ENCODE measurements at regions not wholly inside any gene's neighbourhood (a gene's known extent, or its start where the extent isn't known, plus 50 kb on each side); places are given as distances from the start of the nearest gene placed in this dataset.

DNA sequence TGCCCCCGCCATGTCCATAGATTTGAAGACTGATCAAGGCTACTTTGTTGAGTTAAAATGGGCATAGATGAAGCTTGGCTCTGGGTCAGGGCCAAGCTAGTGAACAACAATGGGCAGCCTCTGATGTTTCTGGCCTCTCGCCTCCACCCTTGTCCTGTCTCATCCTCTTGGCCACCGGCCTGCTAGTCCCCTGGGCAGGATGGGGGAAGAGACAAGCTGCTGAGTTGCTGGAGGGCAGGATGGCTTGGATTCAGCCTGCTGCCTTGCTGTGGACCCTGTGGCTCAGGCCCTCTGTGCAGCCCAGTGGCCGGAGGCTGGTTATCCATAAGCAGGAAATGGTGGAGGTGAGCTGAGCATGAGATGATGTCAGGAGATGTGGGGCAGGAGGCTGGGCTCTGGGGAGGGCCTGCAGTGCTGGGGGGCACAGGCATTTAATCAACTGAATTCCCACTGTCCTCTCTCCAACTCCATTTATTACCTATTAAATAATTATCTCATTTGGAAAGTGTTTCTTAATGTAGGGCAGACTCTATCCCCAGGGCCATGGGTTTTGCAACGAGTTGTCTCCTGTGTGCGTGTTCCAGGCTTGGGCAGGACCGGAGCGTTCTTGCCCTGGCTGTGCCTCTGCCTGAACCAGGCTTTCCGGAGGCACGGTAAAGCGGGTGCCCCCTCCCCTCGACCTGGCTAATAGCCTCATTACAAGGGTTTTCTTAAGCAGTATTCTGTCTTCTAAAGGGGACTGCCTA lies 122.9 kb downstream of the GLI2 start:
- no peaks in the 10 kb centered on the region for H3K4me1 ChIP-seq
- no peak for DNase-seq
- 65 to 74% (median 67%) methylated on average over 12 of the region's 12 CpGs for WGBS, 3 donors
- no peaks in the 10 kb centered on the region for H3K27me3 ChIP-seq (ENCODE audit: insufficient read depth in 3 of 3, low read length in 2 of 3)
- no peaks in the 10 kb centered on the region for H3K9me3 ChIP-seq
- intact Hi-C loops (cut with DNase I) = loop anchor here in 1 of 2 donors (10.0 kb wide), 1 partner anchor 206 kb away; no protein-coding TSS in a partner anchor
- no peak overlapping the region for H3K27ac ChIP-seq
- no peaks in the 10 kb centered on the region for H3K36me3 ChIP-seq (ENCODE audit: insufficient read depth in 1 of 2, low read depth in 1 of 2)
- TF ChIP-seq, protein P1, sequence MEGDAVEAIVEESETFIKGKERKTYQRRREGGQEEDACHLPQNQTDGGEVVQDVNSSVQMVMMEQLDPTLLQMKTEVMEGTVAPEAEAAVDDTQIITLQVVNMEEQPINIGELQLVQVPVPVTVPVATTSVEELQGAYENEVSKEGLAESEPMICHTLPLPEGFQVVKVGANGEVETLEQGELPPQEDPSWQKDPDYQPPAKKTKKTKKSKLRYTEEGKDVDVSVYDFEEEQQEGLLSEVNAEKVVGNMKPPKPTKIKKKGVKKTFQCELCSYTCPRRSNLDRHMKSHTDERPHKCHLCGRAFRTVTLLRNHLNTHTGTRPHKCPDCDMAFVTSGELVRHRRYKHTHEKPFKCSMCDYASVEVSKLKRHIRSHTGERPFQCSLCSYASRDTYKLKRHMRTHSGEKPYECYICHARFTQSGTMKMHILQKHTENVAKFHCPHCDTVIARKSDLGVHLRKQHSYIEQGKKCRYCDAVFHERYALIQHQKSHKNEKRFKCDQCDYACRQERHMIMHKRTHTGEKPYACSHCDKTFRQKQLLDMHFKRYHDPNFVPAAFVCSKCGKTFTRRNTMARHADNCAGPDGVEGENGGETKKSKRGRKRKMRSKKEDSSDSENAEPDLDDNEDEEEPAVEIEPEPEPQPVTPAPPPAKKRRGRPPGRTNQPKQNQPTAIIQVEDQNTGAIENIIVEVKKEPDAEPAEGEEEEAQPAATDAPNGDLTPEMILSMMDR (IDR thresholded peaks at IDR 0.05) = no peak
- no peak for ATAC-seq
- H3K4me3 ChIP-seq = no peak overlapping the region

DNA sequence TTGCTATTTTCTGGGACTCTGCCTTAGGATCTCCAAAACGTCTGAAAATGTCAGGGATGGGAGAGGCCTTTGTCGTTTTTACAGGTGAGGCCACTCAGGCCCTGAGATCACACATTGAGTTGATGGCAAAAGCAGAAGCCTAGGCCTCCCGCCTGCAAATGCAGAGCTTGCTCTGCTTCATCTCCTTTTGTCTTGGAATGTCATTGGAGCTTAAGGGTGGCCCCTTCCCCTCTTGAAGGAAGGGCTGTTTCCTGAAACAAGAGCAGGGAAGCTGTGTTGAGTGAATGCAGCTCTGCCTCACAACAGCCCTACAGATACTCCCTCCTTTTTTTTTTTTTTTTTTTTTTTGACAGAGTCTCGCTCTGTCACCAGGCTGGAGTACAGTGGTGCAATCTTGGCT lies 123.5 kb downstream of the GLI2 start:
- DNase-seq (no peak), ATAC-seq (no peak)
- no peaks in the 10 kb centered on the region for H3K27me3 ChIP-seq (ENCODE audit: insufficient read depth in 3 of 3, low read length in 2 of 3)
- no peaks in the 10 kb centered on the region for H3K4me1 ChIP-seq
- intact Hi-C loops (cut with DNase I) = loop anchor here in 1 of 2 donors (10.0 kb wide), 1 partner anchor 206 kb away; no protein-coding TSS in a partner anchor
- no peak overlapping the region for H3K27ac ChIP-seq
- H3K36me3 ChIP-seq (ENCODE audit: insufficient read depth in 1 of 2, low read depth in 1 of 2) = no peaks in the 10 kb centered on the region
- H3K9me3 ChIP-seq = no peaks in the 10 kb centered on the region
- TF ChIP-seq, protein P1 (IDR thresholded peaks at IDR 0.05) = no peak
- 57 to 65% (median 59%) methylated on average over 3 to 4 of the region's 4 CpGs for WGBS, 3 donors
- no peak overlapping the region for H3K4me3 ChIP-seq

DNA sequence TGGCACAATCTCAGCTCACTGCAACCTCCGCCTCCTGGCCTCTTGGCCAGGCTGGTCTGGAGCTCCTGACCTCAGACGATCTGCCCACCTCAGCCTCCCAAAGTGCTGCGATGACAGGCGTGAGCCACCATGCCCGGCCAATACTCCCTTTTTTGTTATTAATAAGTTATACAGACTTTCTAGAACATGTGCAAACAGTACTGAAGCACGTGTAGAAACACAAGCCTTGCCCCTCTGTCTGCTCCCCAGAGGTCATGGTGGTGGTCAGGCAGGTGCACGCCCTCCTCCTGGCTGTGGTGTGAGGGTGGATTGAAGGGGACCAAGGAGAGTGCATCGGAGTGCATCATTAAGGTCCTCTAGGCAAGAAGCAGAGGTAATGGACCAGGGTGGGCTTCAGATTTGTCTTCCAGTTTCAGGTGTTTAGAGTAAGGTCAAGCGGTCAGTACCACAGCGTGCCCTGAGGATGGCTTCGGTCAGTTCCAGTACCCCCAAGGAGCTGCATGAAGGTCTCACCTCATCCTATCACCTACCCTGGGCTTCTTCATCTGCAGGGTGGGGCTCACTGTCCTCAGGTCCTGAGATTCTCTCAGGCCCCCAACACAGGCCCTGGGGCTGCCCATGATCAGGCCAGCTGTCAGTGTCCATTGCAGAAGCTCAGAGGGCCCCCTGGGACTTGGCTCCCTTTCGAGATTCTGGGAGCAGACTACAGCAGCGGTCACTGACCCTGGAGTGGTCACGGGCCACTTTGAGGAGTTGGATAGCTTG lies 124.3 kb downstream of the GLI2 start:
- WGBS, 3 donors = 89 to 91% (median 89%) methylated on average over 14 of the region's 14 CpGs
- no peak overlapping the region for H3K4me3 ChIP-seq
- no peaks in the 10 kb centered on the region for H3K36me3 ChIP-seq (ENCODE audit: insufficient read depth in 1 of 2, low read depth in 1 of 2)
- DNase-seq (no peak), ATAC-seq (no peak)
- TF ChIP-seq, protein P1 (IDR thresholded peaks at IDR 0.05) = no peak
- intact Hi-C loops (cut with DNase I) = loop anchor here in 1 of 2 donors (10.0 kb wide), 1 partner anchor 205 kb away; no protein-coding TSS in a partner anchor
- no peak overlapping the region for H3K27ac ChIP-seq
- H3K4me1 ChIP-seq = no peaks in the 10 kb centered on the region
- H3K27me3 ChIP-seq (ENCODE audit: insufficient read depth in 3 of 3, low read length in 2 of 3) = no peaks in the 10 kb centered on the region
- no peaks in the 10 kb centered on the region for H3K9me3 ChIP-seq

DNA sequence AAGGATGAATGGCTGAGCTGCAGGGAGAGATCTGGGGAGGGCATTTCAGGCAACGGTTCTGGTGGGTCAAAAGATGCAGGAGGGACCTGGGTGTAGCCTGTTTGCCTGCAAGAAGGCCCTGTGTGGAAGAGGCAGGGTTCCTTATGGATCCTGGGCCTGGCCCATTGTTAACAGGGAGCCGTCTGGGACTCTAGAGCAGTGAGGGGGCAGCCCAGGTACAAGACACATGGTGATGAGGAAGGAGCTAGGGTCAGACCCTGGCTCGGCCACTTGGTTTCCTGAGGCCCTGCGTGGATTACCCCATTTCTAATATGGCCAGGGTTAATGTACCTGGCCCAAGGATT lies 124.9 kb downstream of the GLI2 start:
- TF ChIP-seq, protein P1 (IDR thresholded peaks at IDR 0.05) = no peak

More for the DNA sequence above, 124.9 kb downstream of the GLI2 start:
- intact Hi-C loops (cut with DNase I) = no loop called here
- no peak overlapping the region for H3K27ac ChIP-seq
- H3K9me3 ChIP-seq = no peaks in the 10 kb centered on the region
- no peaks in the 10 kb centered on the region for H3K36me3 ChIP-seq (ENCODE audit: insufficient read depth in 1 of 2, low read depth in 1 of 2)
- no peaks in the 10 kb centered on the region for H3K4me1 ChIP-seq
- 85 to 87% (median 87%) methylated on average over 4 of the region's 4 CpGs for WGBS, 3 donors
- DNase-seq (no peak), ATAC-seq (no peak)
- no peaks in the 10 kb centered on the region for H3K27me3 ChIP-seq (ENCODE audit: insufficient read depth in 3 of 3, low read length in 2 of 3)
- no peak overlapping the region for H3K4me3 ChIP-seq

All from psoas muscle (tissue), 7 donors.